D721Med (cell line): ENCODE measurements at regions not wholly inside any gene's neighbourhood (a gene's known extent, or its start where the extent isn't known, plus 50 kb on each side); places are given as distances from the start of the nearest gene placed in this dataset.

Experiments used
- DNase-seq: peaks from one replicate; pipeline ENCODE4 v3.0.0; 2011; ENCODE audit warnings: low spot score; ENCODE audit not compliant: insufficient read length
- FAIRE-seq: peaks from 2 replicates; lab custom pipeline; 2011; peaks lifted over from hg19 to GRCh38; lab: Jason Lieb, UNC
- CTCF ChIP-seq: IDR thresholded peaks from 2 replicates; pipeline ENCODE4 v1.5.1; 2012; ENCODE audit warnings: mild to moderate bottlenecking, control low read depth; ENCODE audit not compliant: insufficient read depth; ENCODE audit errors: missing control alignments

GRCh38 chr9:88753691-88754367 lies 218.9 kb downstream of the NXNL2 start:
- no peak for TF ChIP-seq CTCF
- FAIRE-seq (no peak), DNase-seq (no peak)

GRCh38 chr9:88754452-88754851 lies 219.5 kb downstream of the NXNL2 start:
- DNase-seq (no peak), FAIRE-seq (no peak)
- no peak for TF ChIP-seq CTCF

- DNase-seq (no peak), FAIRE-seq (no peak)
- no peak for TF ChIP-seq CTCF
These were observed 219.9 kb downstream of the NXNL2 start for GRCh38 chr9:88754886-88755285.

- DNase-seq (no peak), FAIRE-seq (no peak)
- no peak for TF ChIP-seq CTCF
These were observed 222.5 kb downstream of the NXNL2 start for GRCh38 chr9:88757406-88758010.

- no peak for TF ChIP-seq CTCF
- DNase-seq = no peak
- FAIRE-seq = no peak
These were observed 224.4 kb downstream of the NXNL2 start for GRCh38 chr9:88759364-88759763.

GRCh38 chr9:88766778-88767503 lies 224.3 kb upstream of the S1PR3 start:
- no peak for TF ChIP-seq CTCF

GRCh38 chr9:88767504-88767790 lies 223.8 kb upstream of the S1PR3 start:
- FAIRE-seq (no peak), DNase-seq (no peak)
- no peak for TF ChIP-seq CTCF

More at GRCh38 chr9:88766778-88767503, 224.3 kb upstream of the S1PR3 start:
- no peak for DNase-seq
- no peak for FAIRE-seq
